AG08395 (cell line): ENCODE measurements at regions not wholly inside any gene's neighbourhood (a gene's known extent, or its start where the extent isn't known, plus 50 kb on each side); places are given as distances from the start of the nearest gene placed in this dataset.
"Not testable (repeated sequence)": the region's sequence is repeated elsewhere in the genome, so short reads cannot be mapped to it uniquely, and the experiment has no call there.

Experiments
- DNase-seq: peaks from one replicate; pipeline ENCODE4 v3.0.0; 2012; ENCODE audit warnings: mixed read lengths, low spot score

GRCh38 chr1:185468626-185469025 is 151.6 kb upstream of the IVNS1ABP start:
- DNase-seq: no peak

GRCh38 chr1:185467122-185467521 is 150.1 kb upstream of the IVNS1ABP start:
- no peak for DNase-seq

GRCh38 chr1:185464777-185465176 is 147.7 kb upstream of the IVNS1ABP start:
- DNase-seq: no peak

GRCh38 chr1:185463433-185463832 is 146.4 kb upstream of the IVNS1ABP start:
- DNase-seq: no peak

- DNase-seq: peak; percentile 36
These were observed 146.0 kb upstream of the IVNS1ABP start for GRCh38 chr1:185463011-185463410.

- DNase-seq: not testable (repeated sequence)
These were observed 143.7 kb upstream of the IVNS1ABP start for GRCh38 chr1:185460723-185461122.

- no peak for DNase-seq
These were observed 142.1 kb upstream of the IVNS1ABP start for GRCh38 chr1:185459141-185459540.

GRCh38 chr1:185458670-185459069 is 141.6 kb upstream of the IVNS1ABP start:
- DNase-seq: no peak

GRCh38 chr1:185453496-185454192 is 136.6 kb upstream of the IVNS1ABP start:
- DNase-seq: peak; percentile 63

GRCh38 chr1:185450917-185451316 is 133.9 kb upstream of the IVNS1ABP start:
- DNase-seq: no peak

- DNase-seq: no peak
These were observed 133.2 kb upstream of the IVNS1ABP start for GRCh38 chr1:185450060-185450788.

- DNase-seq: no peak
These were observed 132.5 kb upstream of the IVNS1ABP start for GRCh38 chr1:185449378-185450059.

GRCh38 chr1:185448591-185449186 is 131.6 kb upstream of the IVNS1ABP start:
- no peak for DNase-seq

- DNase-seq: no peak
These were observed 129.1 kb upstream of the IVNS1ABP start for GRCh38 chr1:185446131-185446530.

GRCh38 chr1:185445594-185445993 is 128.6 kb upstream of the IVNS1ABP start:
- DNase-seq: no peak

- no peak for DNase-seq
These were observed 127.6 kb upstream of the IVNS1ABP start for GRCh38 chr1:185444676-185445075.

GRCh38 chr1:185442050-185442449 is 125.0 kb upstream of the IVNS1ABP start:
- DNase-seq: peak; percentile 61

GRCh38 chr1:185441605-185442004 is 124.6 kb upstream of the IVNS1ABP start:
- peak; percentile 50 for DNase-seq

- DNase-seq: peak; percentile 37
These were observed 123.8 kb upstream of the IVNS1ABP start for GRCh38 chr1:185440877-185441276.

GRCh38 chr1:185439727-185440415 is 122.8 kb upstream of the IVNS1ABP start:
- DNase-seq: peak; percentile 65

- no peak for DNase-seq
These were observed 121.9 kb upstream of the IVNS1ABP start for GRCh38 chr1:185438936-185439335.
